Mesendoderm (in vitro differentiated cells): ENCODE measurements at regions not wholly inside any gene's neighbourhood (a gene's known extent, or its start where the extent isn't known, plus 50 kb on each side); places are given as distances from the start of the nearest gene placed in this dataset.

ENCODE experiments used
- DNase-seq: peaks from one replicate; pipeline ENCODE4 v3.0.0; 2013
- H2AK5ac ChIP-seq: 2 replicates; pipeline ENCODE4 v1.6.1; 2013; ENCODE audit warnings: low read length, inconsistent platforms
- H2BK120ac ChIP-seq: 2 replicates; pipeline ENCODE4 v1.6.1; 2013; ENCODE audit warnings: low read depth, mild to moderate bottlenecking, low read length, moderate library complexity, mixed read lengths
- H2BK15ac ChIP-seq: replicated peaks from 2 replicates; pipeline ENCODE4 v1.6.1; 2013; ENCODE audit warnings: low read depth, mild to moderate bottlenecking, moderate library complexity
- H2BK5ac ChIP-seq: 2 replicates; pipeline ENCODE4 v1.6.1; 2013; ENCODE audit warnings: low read length, inconsistent platforms
- H3K18ac ChIP-seq: 2 replicates; pipeline ENCODE4 v1.6.1; 2013; ENCODE audit warnings: mild to moderate bottlenecking, low read length, mixed read lengths
- H3K23ac ChIP-seq: one replicate; pipeline ENCODE4 v1.6.1; 2013; ENCODE audit warnings: low read length
- H3K27ac ChIP-seq: 2 replicates; pipeline ENCODE4 v1.5.1; 2013; ENCODE audit warnings: low read depth, mild to moderate bottlenecking, inconsistent platforms, low read length, moderate library complexity
- H3K27me3 ChIP-seq: 2 replicates; pipeline ENCODE4 v1.6.1; 2013; ENCODE audit warnings: low read length, control low read depth, mild to moderate bottlenecking, inconsistent platforms; ENCODE audit not compliant: insufficient read depth, poor library complexity
- H3K36me3 ChIP-seq: 2 replicates; pipeline ENCODE4 v1.6.1; 2013; ENCODE audit warnings: low read length, inconsistent platforms; ENCODE audit not compliant: control insufficient read depth, insufficient read depth
- H3K4ac ChIP-seq: one replicate; pipeline ENCODE4 v1.6.1; 2013; ENCODE audit warnings: low read depth, mild to moderate bottlenecking, low read length, moderate library complexity
- H3K4me1 ChIP-seq: 2 replicates; pipeline ENCODE4 v1.6.1; 2013; ENCODE audit warnings: low read depth, low read length, inconsistent platforms; ENCODE audit not compliant: control insufficient read depth
- H3K4me2 ChIP-seq: 2 replicates; pipeline ENCODE4 v1.6.1; 2013; ENCODE audit warnings: low read length
- H3K4me3 ChIP-seq: 2 replicates; pipeline ENCODE4 v1.5.1; 2013; ENCODE audit warnings: mild to moderate bottlenecking, low read length
- H3K56ac ChIP-seq: one replicate; pipeline ENCODE4 v1.6.1; 2013; ENCODE audit warnings: low read length
- H3K79me1 ChIP-seq: 2 replicates; pipeline ENCODE4 v1.6.1; 2013; ENCODE audit warnings: low read length, inconsistent platforms
- H3K79me2 ChIP-seq: 2 replicates; pipeline ENCODE4 v1.6.1; 2013; ENCODE audit warnings: mild to moderate bottlenecking, low read length; ENCODE audit not compliant: control insufficient read depth, insufficient read depth
- H3K9ac ChIP-seq: 2 replicates; pipeline ENCODE4 v1.6.1; 2013; ENCODE audit warnings: low read length, inconsistent platforms
- H4K5ac ChIP-seq: one replicate; pipeline ENCODE4 v1.6.1; 2013; ENCODE audit warnings: low read length
- H4K8ac ChIP-seq: one replicate; pipeline ENCODE4 v1.6.1; 2013; ENCODE audit warnings: low read depth, mild to moderate bottlenecking, control low read depth, low read length, moderate library complexity
- WGBS: extraction: QIAGEN DNeasy Blood & Tissue Kit; methylation state at CpG from one replicate; pipeline ENCODE4 v1.1.7; 2013; ENCODE audit warnings: low lambda C conversion rate, missing lambda C conversion rate; ENCODE audit not compliant: insufficient coverage; ENCODE audit errors: extremely low coverage; 5-methylcytosine and 5-hydroxymethylcytosine counted together

GRCh38 chr2:12806549-12807242, 90.0 kb downstream of the TRIB2 start:
- H3K18ac ChIP-seq, result no peak overlapping the region
- no peaks in the 10 kb centered on the region for H3K79me1 ChIP-seq
- no peak overlapping the region for H2BK120ac ChIP-seq

GRCh38 chr2:12807907-12808810, 91.4 kb downstream of the TRIB2 start:
- Histone ChIP-seq H3K79me1 (no peaks in the 10 kb centered on the region), H3K4me1 (no peaks in the 10 kb centered on the region), H3K27me3 (no peaks in the 10 kb centered on the region), H3K79me2 (no peaks in the 10 kb centered on the region), H3K4me2 (no peak overlapping the region), H3K36me3 (no peaks in the 10 kb centered on the region), H3K4ac (no peak overlapping the region), H2BK120ac (no peak overlapping the region), H4K8ac (no peak overlapping the region), H2AK5ac (no peak overlapping the region), H3K27ac (no peak overlapping the region), H3K23ac (no peak overlapping the region), H3K9ac (no peak overlapping the region), H3K18ac (no peak overlapping the region), H4K5ac (no peak overlapping the region), H3K56ac (no peak overlapping the region), H3K4me3 (no peak overlapping the region), H2BK5ac (no peak overlapping the region), H2BK15ac (no peak overlapping the region)
- DNase-seq, result no peak
- WGBS, result no CpG with 5 or more reads among the region's 6 CpGs

More at GRCh38 chr2:12806549-12807242, 90.0 kb downstream of the TRIB2 start:
- no peaks in the 10 kb centered on the region for H3K4me1 ChIP-seq
- H3K79me2 ChIP-seq, result no peaks in the 10 kb centered on the region
- no peak overlapping the region for H2AK5ac ChIP-seq
- H4K8ac ChIP-seq, result no peak overlapping the region
- H3K9ac ChIP-seq, result no peak overlapping the region
- H2BK15ac ChIP-seq, result no peak overlapping the region
- no peak overlapping the region for H3K23ac ChIP-seq
- H4K5ac ChIP-seq, result no peak overlapping the region
- H3K4me2 ChIP-seq, result no peak overlapping the region
- H2BK5ac ChIP-seq, result no peak overlapping the region
- H3K4me3 ChIP-seq, result no peak overlapping the region
- DNase-seq, result no peak
- WGBS, result no CpG with 5 or more reads among the region's 5 CpGs
- no peaks in the 10 kb centered on the region for H3K27me3 ChIP-seq
- H3K56ac ChIP-seq, result no peak overlapping the region
- H3K36me3 ChIP-seq, result no peaks in the 10 kb centered on the region
- no peak overlapping the region for H3K27ac ChIP-seq
- no peak overlapping the region for H3K4ac ChIP-seq

- H2BK15ac ChIP-seq, result no peak overlapping the region
- no peak overlapping the region for H3K27ac ChIP-seq
- H3K79me1 ChIP-seq, result no peaks in the 10 kb centered on the region
- H3K4me3 ChIP-seq, result no peak overlapping the region
- H4K8ac ChIP-seq, result no peak overlapping the region
- no peak overlapping the region for H3K23ac ChIP-seq
- no peak for DNase-seq
- H2BK5ac ChIP-seq, result no peak overlapping the region
- H4K5ac ChIP-seq, result no peak overlapping the region
- H2BK120ac ChIP-seq, result no peak overlapping the region
- no peak overlapping the region for H3K56ac ChIP-seq
- no peak overlapping the region for H3K9ac ChIP-seq
- WGBS, result no CpG with 5 or more reads among the region's 4 CpGs
- no peaks in the 10 kb centered on the region for H3K79me2 ChIP-seq
- H3K4ac ChIP-seq, result no peak overlapping the region
- H2AK5ac ChIP-seq, result no peak overlapping the region
- H3K4me1 ChIP-seq, result no peaks in the 10 kb centered on the region
- H3K4me2 ChIP-seq, result no peak overlapping the region
- H3K36me3 ChIP-seq, result no peaks in the 10 kb centered on the region
- no peak overlapping the region for H3K18ac ChIP-seq
- H3K27me3 ChIP-seq, result no peaks in the 10 kb centered on the region
Measured at GRCh38 chr2:12809526-12809925, 92.8 kb downstream of the TRIB2 start.

GRCh38 chr2:12811916-12812315, 95.2 kb downstream of the TRIB2 start:
- no peak overlapping the region for H3K4ac ChIP-seq
- no peak overlapping the region for H3K18ac ChIP-seq
- H3K79me2 ChIP-seq, result no peaks in the 10 kb centered on the region
- H3K27me3 ChIP-seq, result no peaks in the 10 kb centered on the region
- H3K4me2 ChIP-seq, result no peak overlapping the region
- H3K36me3 ChIP-seq, result no peaks in the 10 kb centered on the region
- no peak overlapping the region for H3K4me3 ChIP-seq
- no peak overlapping the region for H2BK120ac ChIP-seq
- H3K56ac ChIP-seq, result no peak overlapping the region
- no peaks in the 10 kb centered on the region for H3K79me1 ChIP-seq
- H4K8ac ChIP-seq, result no peak overlapping the region
- no peak overlapping the region for H3K9ac ChIP-seq
- H3K23ac ChIP-seq, result no peak overlapping the region
- H3K4me1 ChIP-seq, result no peaks in the 10 kb centered on the region
- no peak overlapping the region for H3K27ac ChIP-seq
- DNase-seq, result no peak
- H2BK5ac ChIP-seq, result no peak overlapping the region
- no peak overlapping the region for H2AK5ac ChIP-seq
- H4K5ac ChIP-seq, result no peak overlapping the region
- H2BK15ac ChIP-seq, result no peak overlapping the region

- H3K4me3 ChIP-seq, result no peak overlapping the region
- H3K27me3 ChIP-seq, result no peaks in the 10 kb centered on the region
- H2BK5ac ChIP-seq, result no peak overlapping the region
- no peak overlapping the region for H4K5ac ChIP-seq
- H3K18ac ChIP-seq, result no peak overlapping the region
- H3K9ac ChIP-seq, result no peak overlapping the region
- no peak overlapping the region for H3K56ac ChIP-seq
- H3K4me1 ChIP-seq, result no peaks in the 10 kb centered on the region
- no peak for DNase-seq
- H2BK15ac ChIP-seq, result no peak overlapping the region
- H3K4me2 ChIP-seq, result no peak overlapping the region
- H2AK5ac ChIP-seq, result no peak overlapping the region
- no peaks in the 10 kb centered on the region for H3K36me3 ChIP-seq
- H3K4ac ChIP-seq, result no peak overlapping the region
- H3K23ac ChIP-seq, result no peak overlapping the region
- no peak overlapping the region for H2BK120ac ChIP-seq
- H3K27ac ChIP-seq, result no peak overlapping the region
- no peak overlapping the region for H4K8ac ChIP-seq
- no peaks in the 10 kb centered on the region for H3K79me1 ChIP-seq
- no peaks in the 10 kb centered on the region for H3K79me2 ChIP-seq
Measured at GRCh38 chr2:12813166-12813565, 96.4 kb downstream of the TRIB2 start.
